Bronchial epithelial cell (primary cell): ENCODE measurements at regions not wholly inside any gene's neighbourhood (a gene's known extent, or its start where the extent isn't known, plus 50 kb on each side); places are given as distances from the start of the nearest gene placed in this dataset.

Experiments used
- DNase-seq: peaks from one replicate; pipeline ENCODE4 v3.0.0-alpha.2; 2010; ENCODE audit warnings: low read depth
- FAIRE-seq: peaks from 2 replicates; lab custom pipeline; 2011; peaks lifted over from hg19 to GRCh38; lab: Jason Lieb, UNC
- H3K27me3 ChIP-seq: 2 replicates; pipeline ENCODE4 v1.5.1; 2011; ENCODE audit warnings: low read length; ENCODE audit not compliant: control insufficient read depth, insufficient read depth
- H3K36me3 ChIP-seq: 2 replicates; pipeline ENCODE4 v1.5.1; 2011; ENCODE audit warnings: low read length; ENCODE audit not compliant: control insufficient read depth, insufficient read depth
- H3K4me3 ChIP-seq: 2 replicates; pipeline ENCODE4 v1.5.1; 2011; ENCODE audit warnings: mild to moderate bottlenecking, low read depth, low read length, control low read depth
- TF ChIP-seq, protein P1 (sequence below): IDR thresholded peaks from 2 replicates; pipeline ENCODE4 v1.5.1; 2011; ENCODE audit warnings: mild to moderate bottlenecking, moderate library complexity, low read length, control low read depth, inconsistent platforms; ENCODE audit not compliant: insufficient read depth, severe bottlenecking

DNA sequence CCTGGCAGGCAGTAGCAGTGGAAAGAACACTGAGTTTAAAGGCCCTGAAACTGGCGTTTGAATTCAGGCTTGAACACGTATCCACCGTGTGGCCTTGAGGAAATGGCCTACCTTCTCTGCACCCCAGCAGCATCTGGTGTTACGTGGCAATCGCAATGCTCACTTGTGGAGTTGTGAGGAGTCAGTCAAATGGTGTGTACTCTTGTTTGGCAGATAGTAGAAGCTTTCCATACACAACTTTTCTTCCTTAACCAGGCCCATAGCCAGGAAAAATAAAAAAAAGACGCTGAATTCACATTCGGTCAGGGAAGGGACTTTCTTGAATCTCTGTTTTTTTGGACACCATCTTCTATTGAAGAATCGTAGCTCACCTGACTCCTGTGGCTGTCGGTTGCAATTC is 1101.5 kb upstream of the KLHL29 start:
- DNase-seq = no peak
- FAIRE-seq = no peak
- TF ChIP-seq, protein P1, sequence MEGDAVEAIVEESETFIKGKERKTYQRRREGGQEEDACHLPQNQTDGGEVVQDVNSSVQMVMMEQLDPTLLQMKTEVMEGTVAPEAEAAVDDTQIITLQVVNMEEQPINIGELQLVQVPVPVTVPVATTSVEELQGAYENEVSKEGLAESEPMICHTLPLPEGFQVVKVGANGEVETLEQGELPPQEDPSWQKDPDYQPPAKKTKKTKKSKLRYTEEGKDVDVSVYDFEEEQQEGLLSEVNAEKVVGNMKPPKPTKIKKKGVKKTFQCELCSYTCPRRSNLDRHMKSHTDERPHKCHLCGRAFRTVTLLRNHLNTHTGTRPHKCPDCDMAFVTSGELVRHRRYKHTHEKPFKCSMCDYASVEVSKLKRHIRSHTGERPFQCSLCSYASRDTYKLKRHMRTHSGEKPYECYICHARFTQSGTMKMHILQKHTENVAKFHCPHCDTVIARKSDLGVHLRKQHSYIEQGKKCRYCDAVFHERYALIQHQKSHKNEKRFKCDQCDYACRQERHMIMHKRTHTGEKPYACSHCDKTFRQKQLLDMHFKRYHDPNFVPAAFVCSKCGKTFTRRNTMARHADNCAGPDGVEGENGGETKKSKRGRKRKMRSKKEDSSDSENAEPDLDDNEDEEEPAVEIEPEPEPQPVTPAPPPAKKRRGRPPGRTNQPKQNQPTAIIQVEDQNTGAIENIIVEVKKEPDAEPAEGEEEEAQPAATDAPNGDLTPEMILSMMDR = no peak
- H3K27me3 ChIP-seq = no peaks in the 10 kb centered on the region
- no peak overlapping the region for H3K4me3 ChIP-seq
- no peaks in the 10 kb centered on the region for H3K36me3 ChIP-seq

GRCh38 chr2:22290302-22290701 is 1094.7 kb upstream of the KLHL29 start:
- FAIRE-seq = peak; percentile 68
- TF ChIP-seq, protein P1 = no peak

GRCh38 chr2:22290909-22291473 is 1094.0 kb upstream of the KLHL29 start:
- DNase-seq (no peak), FAIRE-seq (no peak)
- no peaks in the 10 kb centered on the region for H3K36me3 ChIP-seq
- TF ChIP-seq, protein P1 = no peak
- H3K27me3 ChIP-seq = no peaks in the 10 kb centered on the region
- H3K4me3 ChIP-seq = no peak overlapping the region

More at GRCh38 chr2:22290302-22290701, 1094.7 kb upstream of the KLHL29 start:
- DNase-seq = no peak
- H3K27me3 ChIP-seq = no peaks in the 10 kb centered on the region
- H3K4me3 ChIP-seq = no peak overlapping the region
- H3K36me3 ChIP-seq = no peaks in the 10 kb centered on the region

DNA sequence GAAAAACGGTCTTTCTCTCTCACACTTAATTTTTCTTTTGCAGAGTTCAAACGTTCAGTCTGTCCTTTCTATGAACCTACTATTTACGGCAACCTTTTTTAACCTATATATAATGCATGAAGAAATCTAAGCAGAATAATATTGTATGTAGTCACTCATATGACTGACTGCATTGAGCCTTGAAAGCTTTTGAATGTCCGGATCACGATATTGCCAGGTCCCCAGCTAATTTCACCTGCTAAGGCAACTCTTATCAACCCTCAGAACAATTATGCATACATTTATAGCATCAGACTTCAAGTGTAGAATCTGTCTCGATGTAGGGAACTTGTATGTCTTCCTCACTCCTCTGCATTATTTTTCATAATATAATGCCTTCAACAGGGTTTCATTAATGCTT is 1083.8 kb upstream of the KLHL29 start:
- TF ChIP-seq, protein P1 = no peak
- no peak for FAIRE-seq
- Histone ChIP-seq H3K4me3 (no peak overlapping the region), H3K36me3 (no peaks in the 10 kb centered on the region), H3K27me3 (no peaks in the 10 kb centered on the region)
- no peak for DNase-seq

DNA sequence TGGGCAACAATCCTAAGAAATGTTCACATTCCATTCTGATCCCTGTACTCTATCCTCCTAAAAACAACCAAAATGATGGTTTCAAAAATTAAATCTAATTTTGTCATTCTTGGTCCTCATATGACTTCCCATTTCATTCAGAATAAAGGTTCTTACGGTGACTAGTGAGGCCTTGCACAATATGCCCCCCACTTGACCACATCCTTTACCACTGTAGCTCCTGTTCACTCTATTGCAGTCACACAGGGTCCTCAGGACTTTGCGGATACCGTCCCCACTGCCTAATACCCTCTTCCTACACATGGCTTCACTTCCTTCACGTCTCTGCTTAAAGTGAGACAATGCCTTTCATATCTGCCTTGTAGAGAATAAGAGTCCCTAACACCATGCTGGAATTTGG is 1058.7 kb upstream of the KLHL29 start:
- Histone ChIP-seq H3K36me3 (no peaks in the 10 kb centered on the region), H3K27me3 (no peaks in the 10 kb centered on the region), H3K4me3 (no peak overlapping the region)
- FAIRE-seq (no peak), DNase-seq (no peak)
- TF ChIP-seq, protein P1 = no peak
